ENCODE measurements at regions not wholly inside any gene's neighbourhood (a gene's known extent, or its start where the extent isn't known, plus 50 kb on each side); places are given as distances from the start of the nearest gene placed in this dataset.
A peak's percentile ranks its signal among the peaks of the same experiment; 100 is the strongest.
"Not testable (repeated sequence)": the region's sequence is repeated elsewhere in the genome, so short reads cannot be mapped to it uniquely, and the experiment has no call there.

GRCh38 chr4:4663028-4663427 is 121.2 kb upstream of the STX18 start:
- no peak for DNase-seq

GRCh38 chr4:4662230-4662629 is 120.4 kb upstream of the STX18 start:
- no peak for DNase-seq

- DNase-seq = peak; percentile 1
Observed at GRCh38 chr4:4659871-4660651, 118.2 kb upstream of the STX18 start.

- no peak for DNase-seq
Observed at GRCh38 chr4:4658052-4658451, 116.2 kb upstream of the STX18 start.

GRCh38 chr4:4656977-4657376 is 115.1 kb upstream of the STX18 start:
- no peak for DNase-seq

- no peak for DNase-seq
Observed at GRCh38 chr4:4655901-4656300, 114.1 kb upstream of the STX18 start.

GRCh38 chr4:4655011-4655410 is 113.2 kb upstream of the STX18 start:
- no peak for DNase-seq

- no peak for DNase-seq
Observed at GRCh38 chr4:4651811-4652755, 110.2 kb upstream of the STX18 start.

- no peak for DNase-seq
Observed at GRCh38 chr4:4647041-4647440, 105.2 kb upstream of the STX18 start.

GRCh38 chr4:4645743-4646142 is 103.9 kb upstream of the STX18 start:
- no peak for DNase-seq

GRCh38 chr4:4644277-4644676 is 102.4 kb upstream of the STX18 start:
- not testable (repeated sequence) for DNase-seq

- not testable (repeated sequence) for DNase-seq
Observed at GRCh38 chr4:4643743-4644142, 101.9 kb upstream of the STX18 start.

- DNase-seq = no peak
Observed at GRCh38 chr4:4643306-4643705, 101.5 kb upstream of the STX18 start.

- no peak for DNase-seq
Observed at GRCh38 chr4:4642496-4643000, 100.7 kb upstream of the STX18 start.

- DNase-seq = no peak
Observed at GRCh38 chr4:4641661-4642495, 100.0 kb upstream of the STX18 start.

GRCh38 chr4:4641254-4641653 is 99.4 kb upstream of the STX18 start:
- DNase-seq = no peak

- DNase-seq = no peak
Observed at GRCh38 chr4:4640692-4641091, 98.8 kb upstream of the STX18 start.

- DNase-seq = no peak
Observed at GRCh38 chr4:4639370-4639769, 97.5 kb upstream of the STX18 start.

GRCh38 chr4:4637710-4638109 is 95.9 kb upstream of the STX18 start:
- no peak for DNase-seq

- no peak for DNase-seq
Observed at GRCh38 chr4:4633431-4633830, 91.6 kb upstream of the STX18 start.

- no peak for DNase-seq
Observed at GRCh38 chr4:4631150-4631549, 89.3 kb upstream of the STX18 start.

- no peak for DNase-seq
Observed at GRCh38 chr4:4627906-4628305, 86.1 kb upstream of the STX18 start.

- DNase-seq = no peak
Observed at GRCh38 chr4:4627111-4627510, 85.3 kb upstream of the STX18 start.
